ENCODE measurements at regions not wholly inside any gene's neighbourhood (a gene's known extent, or its start where the extent isn't known, plus 50 kb on each side); places are given as distances from the start of the nearest gene placed in this dataset.
A peak's percentile ranks its signal among the peaks of the same experiment; 100 is the strongest.
"Not testable (repeated sequence)": the region's sequence is repeated elsewhere in the genome, so short reads cannot be mapped to it uniquely, and the experiment has no call there.

GRCh38 chr9:62874745-62875599, 1685.1 kb downstream of the SPATA31A7 start:
- not testable (repeated sequence) for DNase-seq (ENCODE audit: low spot score)

GRCh38 chr9:62877552-62877951, 1687.7 kb downstream of the SPATA31A7 start:
- not testable (repeated sequence) for DNase-seq (ENCODE audit: low spot score)

- DNase-seq (ENCODE audit: low spot score) = not testable (repeated sequence)
Measured at GRCh38 chr9:62877987-62878386, 1688.2 kb downstream of the SPATA31A7 start.

- DNase-seq (ENCODE audit: low spot score) = peak; percentile 56
Measured at GRCh38 chr9:62880453-62880852, 1690.6 kb downstream of the SPATA31A7 start.

GRCh38 chr9:62880971-62881370, 1691.1 kb downstream of the SPATA31A7 start:
- not testable (repeated sequence) for DNase-seq (ENCODE audit: low spot score)

- not testable (repeated sequence) for DNase-seq (ENCODE audit: low spot score)
Measured at GRCh38 chr9:62881811-62882210, 1692.0 kb downstream of the SPATA31A7 start.

- DNase-seq (ENCODE audit: low spot score) = not testable (repeated sequence)
Measured at GRCh38 chr9:62882717-62883116, 1692.9 kb downstream of the SPATA31A7 start.

GRCh38 chr9:62896692-62897091, 1706.9 kb downstream of the SPATA31A7 start:
- DNase-seq (ENCODE audit: low spot score) = not testable (repeated sequence)

GRCh38 chr9:62897411-62898225, 1707.8 kb downstream of the SPATA31A7 start:
- peak; percentile 62 for DNase-seq (ENCODE audit: low spot score)

- not testable (repeated sequence) for DNase-seq (ENCODE audit: low spot score)
Measured at GRCh38 chr9:62899666-62900065, 1709.8 kb downstream of the SPATA31A7 start.

GRCh38 chr9:62904061-62904460, 1714.2 kb downstream of the SPATA31A7 start:
- DNase-seq (ENCODE audit: low spot score) = not testable (repeated sequence)

GRCh38 chr9:62905722-62906121, 1715.9 kb downstream of the SPATA31A7 start:
- not testable (repeated sequence) for DNase-seq (ENCODE audit: low spot score)

- not testable (repeated sequence) for DNase-seq (ENCODE audit: low spot score)
Measured at GRCh38 chr9:62907866-62908265, 1718.0 kb downstream of the SPATA31A7 start.

- DNase-seq (ENCODE audit: low spot score) = not testable (repeated sequence)
Measured at GRCh38 chr9:62908271-62908670, 1718.4 kb downstream of the SPATA31A7 start.

- DNase-seq (ENCODE audit: low spot score) = not testable (repeated sequence)
Measured at GRCh38 chr9:62909447-62909846, 1719.6 kb downstream of the SPATA31A7 start.

GRCh38 chr9:62912278-62912677, 1722.4 kb downstream of the SPATA31A7 start:
- not testable (repeated sequence) for DNase-seq (ENCODE audit: low spot score)

- not testable (repeated sequence) for DNase-seq (ENCODE audit: low spot score)
Measured at GRCh38 chr9:62915168-62915567, 1725.3 kb downstream of the SPATA31A7 start.

GRCh38 chr9:62915661-62916060, 1725.8 kb downstream of the SPATA31A7 start:
- not testable (repeated sequence) for DNase-seq (ENCODE audit: low spot score)

GRCh38 chr9:62918648-62919385, 1729.0 kb downstream of the SPATA31A7 start:
- not testable (repeated sequence) for DNase-seq (ENCODE audit: low spot score)

- not testable (repeated sequence) for DNase-seq (ENCODE audit: low spot score)
Measured at GRCh38 chr9:62931484-62931883, 1741.6 kb downstream of the SPATA31A7 start.

- not testable (repeated sequence) for DNase-seq (ENCODE audit: low spot score)
Measured at GRCh38 chr9:62952840-62953239, 1763.0 kb downstream of the SPATA31A7 start.
